BJ (cell line): ENCODE measurements at regions not wholly inside any gene's neighbourhood (a gene's known extent, or its start where the extent isn't known, plus 50 kb on each side); places are given as distances from the start of the nearest gene placed in this dataset.
"Not testable (repeated sequence)": the region's sequence is repeated elsewhere in the genome, so short reads cannot be mapped to it uniquely, and the experiment has no call there.

Source experiments
- CTCF ChIA-PET: fragments of 350-600 bp; formaldehyde crosslinking; extraction: SDS; loops from one replicate; lab custom pipeline; 2021; ENCODE audit warnings: antibody characterized with exemption, inconsistent platforms; lab: Yijun Ruan, JAX
- POLR2A ChIA-PET: fragments of 300-600 bp; sonication (Branson Sonifier 250); formaldehyde crosslinking; extraction: SDS; loops from one replicate; lab custom pipeline; 2021; ENCODE audit warnings: antibody characterized with exemption; lab: Charles Lee
- DNase-seq: peaks from one replicate; pipeline ENCODE4 v3.0.0-alpha.2; 2011; ENCODE audit warnings: low read depth
- H3K27me3 ChIP-seq: 2 replicates; pipeline ENCODE4 v1.6.0; 2011; ENCODE audit warnings: low read length; ENCODE audit not compliant: control insufficient read depth, insufficient read depth
- H3K36me3 ChIP-seq: 2 replicates; pipeline ENCODE4 v1.5.1; 2011; ENCODE audit warnings: low read length; ENCODE audit not compliant: control insufficient read depth, insufficient read depth
- H3K4me3 ChIP-seq: 2 replicates; pipeline ENCODE4 v1.5.1; 2011; ENCODE audit warnings: low read depth, mild to moderate bottlenecking, control low read depth, low read length
- CTCF ChIP-seq: IDR thresholded peaks from 2 replicates; pipeline ENCODE4 v1.5.1; 2011; ENCODE audit warnings: low read depth, mild to moderate bottlenecking, control low read depth, inconsistent platforms, low read length, moderate library complexity; ENCODE audit not compliant: insufficient read depth

GRCh38 chr6:170087941-170088581 is 202.8 kb downstream of the DLL1 start:
- Histone ChIP-seq H3K27me3 (no peaks in the 10 kb centered on the region), H3K4me3 (no peak overlapping the region), H3K36me3 (no peaks in the 10 kb centered on the region)
- no peak for DNase-seq
- ChIA-PET POLR2A (no interaction called here), CTCF (no interaction called here)
- TF ChIP-seq CTCF, result no peak

GRCh38 chr6:170087421-170087780 is 203.5 kb downstream of the DLL1 start:
- H3K36me3 ChIP-seq, H3K4me3 ChIP-seq, DNase-seq, H3K27me3 ChIP-seq, POLR2A ChIA-PET, CTCF ChIA-PET: not testable (repeated sequence)

- Histone ChIP-seq H3K27me3 (no peaks in the 10 kb centered on the region), H3K4me3 (no peak overlapping the region), H3K36me3 (no peaks in the 10 kb centered on the region)
- ChIA-PET POLR2A (no interaction called here), CTCF (no interaction called here)
- DNase-seq, result no peak
- no peak for TF ChIP-seq CTCF
These were observed 204.0 kb downstream of the DLL1 start for GRCh38 chr6:170086639-170087420.

GRCh38 chr6:170085475-170086401 is 205.1 kb downstream of the DLL1 start:
- ChIA-PET CTCF (no interaction called here), POLR2A (no interaction called here)
- no peaks in the 10 kb centered on the region for H3K27me3 ChIP-seq
- H3K36me3 ChIP-seq, result no peaks in the 10 kb centered on the region
- TF ChIP-seq CTCF, result no peak
- H3K4me3 ChIP-seq, result no peak overlapping the region
- no peak for DNase-seq

GRCh38 chr6:170084166-170084730 is 206.6 kb downstream of the DLL1 start:
- Histone ChIP-seq H3K4me3 (no peak overlapping the region), H3K27me3 (no peaks in the 10 kb centered on the region), H3K36me3 (no peaks in the 10 kb centered on the region)
- no peak for TF ChIP-seq CTCF
- POLR2A ChIA-PET, result no interaction called here
- DNase-seq, result no peak
- CTCF ChIA-PET, result no interaction called here
